ENCODE measurements at regions not wholly inside any gene's neighbourhood (a gene's known extent, or its start where the extent isn't known, plus 50 kb on each side); places are given as distances from the start of the nearest gene placed in this dataset.

DNA sequence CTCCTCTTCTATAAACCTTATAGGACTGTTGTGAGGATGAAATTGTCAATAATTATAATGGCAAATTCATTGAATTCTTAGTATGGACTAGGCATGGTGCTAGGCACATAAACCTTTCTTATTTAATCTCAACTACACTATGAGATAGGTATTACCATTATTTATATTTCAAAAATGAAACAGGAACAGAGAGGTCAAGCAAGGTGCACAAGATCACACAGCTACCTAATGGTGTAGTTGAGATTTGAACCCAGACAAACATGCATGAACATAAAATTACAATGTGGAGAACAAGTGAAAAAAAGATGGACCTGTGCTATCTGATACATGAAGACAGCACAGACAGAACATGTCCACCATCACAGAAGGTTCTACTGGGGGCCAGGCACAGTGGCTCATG is 156.7 kb downstream of the AXIN2 start:
- TF ChIP-seq, protein P1, sequence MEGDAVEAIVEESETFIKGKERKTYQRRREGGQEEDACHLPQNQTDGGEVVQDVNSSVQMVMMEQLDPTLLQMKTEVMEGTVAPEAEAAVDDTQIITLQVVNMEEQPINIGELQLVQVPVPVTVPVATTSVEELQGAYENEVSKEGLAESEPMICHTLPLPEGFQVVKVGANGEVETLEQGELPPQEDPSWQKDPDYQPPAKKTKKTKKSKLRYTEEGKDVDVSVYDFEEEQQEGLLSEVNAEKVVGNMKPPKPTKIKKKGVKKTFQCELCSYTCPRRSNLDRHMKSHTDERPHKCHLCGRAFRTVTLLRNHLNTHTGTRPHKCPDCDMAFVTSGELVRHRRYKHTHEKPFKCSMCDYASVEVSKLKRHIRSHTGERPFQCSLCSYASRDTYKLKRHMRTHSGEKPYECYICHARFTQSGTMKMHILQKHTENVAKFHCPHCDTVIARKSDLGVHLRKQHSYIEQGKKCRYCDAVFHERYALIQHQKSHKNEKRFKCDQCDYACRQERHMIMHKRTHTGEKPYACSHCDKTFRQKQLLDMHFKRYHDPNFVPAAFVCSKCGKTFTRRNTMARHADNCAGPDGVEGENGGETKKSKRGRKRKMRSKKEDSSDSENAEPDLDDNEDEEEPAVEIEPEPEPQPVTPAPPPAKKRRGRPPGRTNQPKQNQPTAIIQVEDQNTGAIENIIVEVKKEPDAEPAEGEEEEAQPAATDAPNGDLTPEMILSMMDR (IDR thresholded peaks at IDR 0.05): no peak
- TF ChIP-seq POLR2A (IDR thresholded peaks at IDR 0.05): no peak

Data from breast epithelium (tissue), 3 donors.